HTR-8/SVneo (cell line): ENCODE measurements at regions not wholly inside any gene's neighbourhood (a gene's known extent, or its start where the extent isn't known, plus 50 kb on each side); places are given as distances from the start of the nearest gene placed in this dataset.

Experiments
- DNase-seq: peaks from one replicate; pipeline ENCODE4 v3.0.0; 2011; ENCODE audit warnings: low spot score, mixed read lengths; ENCODE audit not compliant: insufficient read length
- FAIRE-seq: peaks from 2 replicates; lab custom pipeline; 2011; peaks lifted over from hg19 to GRCh38; lab: Jason Lieb, UNC

DNA sequence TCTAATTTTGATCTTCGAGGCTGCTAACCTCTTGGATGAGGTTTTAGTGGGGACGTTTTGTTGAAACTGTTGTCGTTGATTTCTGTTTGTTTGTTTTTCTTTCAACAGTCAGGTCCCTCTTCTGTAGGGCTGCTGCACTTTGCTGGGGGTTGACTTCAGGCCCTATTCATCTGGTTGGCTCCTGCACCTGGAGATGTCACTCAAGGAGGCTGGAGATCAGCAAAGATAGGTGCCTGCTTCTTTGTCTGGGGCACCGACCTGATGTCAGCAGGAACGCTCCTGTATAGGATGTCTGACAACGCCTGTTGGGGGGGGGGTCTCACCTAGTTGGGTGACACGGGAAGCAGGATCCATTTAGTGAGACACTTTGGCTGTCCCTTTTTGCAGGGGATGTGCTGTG is 915.6 kb upstream of the CHAC2 start:
- DNase-seq, result no peak
- FAIRE-seq, result no peak

DNA sequence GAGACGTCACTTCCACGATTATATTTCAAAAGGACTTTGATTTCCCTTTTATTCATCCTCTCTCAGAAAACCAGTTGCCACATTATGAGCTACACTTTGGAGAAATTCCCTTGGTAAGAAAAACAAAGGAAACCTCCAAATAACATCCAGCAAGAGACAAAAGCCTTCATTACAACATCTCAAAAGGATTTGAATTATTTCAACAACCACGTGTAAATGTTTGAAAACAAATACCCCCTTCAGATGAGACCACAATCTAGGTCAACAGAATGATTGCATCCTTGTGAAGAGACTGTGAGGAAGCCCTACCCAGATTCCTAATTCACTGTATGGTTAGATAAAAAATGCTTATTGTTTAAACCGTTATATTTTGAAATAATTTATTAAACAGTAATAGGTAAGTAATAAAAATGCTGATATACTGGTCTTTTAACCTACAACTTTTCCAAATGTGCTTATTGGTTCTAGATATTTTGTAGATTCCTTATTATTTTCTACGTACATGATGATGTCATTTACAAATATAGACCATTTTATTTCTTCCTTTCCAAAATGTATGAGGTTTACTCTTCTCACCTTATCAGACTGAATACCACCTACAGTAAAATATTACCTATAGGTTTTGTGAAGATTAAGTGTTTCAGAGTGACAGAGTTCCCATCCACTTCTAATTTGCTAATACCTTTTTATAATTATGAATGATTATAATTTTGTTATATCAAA is 922.7 kb upstream of the CHAC2 start:
- FAIRE-seq, result no peak
- no peak for DNase-seq

DNA sequence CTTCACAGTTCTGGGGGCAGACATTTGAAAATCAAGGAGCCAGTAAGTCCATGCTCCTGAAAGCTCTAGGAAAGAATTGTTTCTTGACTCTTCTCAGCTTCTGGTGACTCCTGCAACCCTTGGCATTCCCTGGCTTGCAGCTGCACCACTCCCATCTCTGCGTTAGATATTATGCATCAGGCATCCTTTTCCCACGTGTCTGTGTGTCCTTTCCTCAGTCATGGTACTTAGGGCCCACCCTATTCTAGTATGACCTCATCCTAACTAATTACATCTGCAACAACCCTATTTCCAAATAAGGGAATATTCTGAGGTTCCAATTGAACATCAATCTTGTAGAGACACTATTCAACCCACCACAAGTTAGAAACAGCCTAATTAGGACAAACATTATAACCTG is 931.7 kb upstream of the CHAC2 start:
- DNase-seq (no peak), FAIRE-seq (peak; percentile 72)

DNA sequence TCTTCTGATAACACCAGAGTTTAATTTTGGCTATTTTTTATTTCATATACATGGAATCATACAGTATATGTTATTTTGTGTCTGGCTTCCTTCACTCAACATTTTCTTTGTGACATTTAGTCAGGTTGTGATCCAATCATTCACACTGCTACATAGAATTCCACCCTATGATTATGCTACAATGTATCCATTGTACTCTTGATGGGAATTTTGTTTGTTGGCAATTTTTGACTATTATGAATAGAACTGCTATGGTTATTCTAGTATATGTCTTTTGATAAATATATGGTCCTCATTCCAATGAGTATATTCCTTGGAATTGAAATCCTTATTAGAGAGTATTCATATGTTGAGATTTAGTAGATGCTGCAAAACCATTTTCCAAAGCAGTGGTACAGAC is 936.4 kb upstream of the CHAC2 start:
- DNase-seq (no peak), FAIRE-seq (no peak)

DNA sequence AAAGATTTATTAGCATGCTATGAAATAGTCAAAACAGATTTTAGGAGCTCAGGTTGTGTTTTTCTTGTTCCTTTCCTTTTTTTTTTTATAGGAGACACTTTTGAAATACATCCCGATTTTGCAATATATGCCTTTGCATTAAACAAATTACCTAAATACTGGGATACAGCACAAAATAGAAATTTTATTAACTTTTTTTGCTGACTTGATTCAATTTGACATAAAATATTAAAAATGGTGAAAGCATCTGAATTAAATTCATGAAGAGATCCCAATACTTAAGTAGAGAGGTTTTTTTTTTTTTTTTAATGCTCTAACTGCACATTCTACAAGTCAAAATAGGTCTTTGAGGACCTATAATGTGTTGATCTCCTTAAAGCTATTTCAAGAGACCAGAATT is 939.5 kb upstream of the CHAC2 start:
- no peak for DNase-seq
- no peak for FAIRE-seq

DNA sequence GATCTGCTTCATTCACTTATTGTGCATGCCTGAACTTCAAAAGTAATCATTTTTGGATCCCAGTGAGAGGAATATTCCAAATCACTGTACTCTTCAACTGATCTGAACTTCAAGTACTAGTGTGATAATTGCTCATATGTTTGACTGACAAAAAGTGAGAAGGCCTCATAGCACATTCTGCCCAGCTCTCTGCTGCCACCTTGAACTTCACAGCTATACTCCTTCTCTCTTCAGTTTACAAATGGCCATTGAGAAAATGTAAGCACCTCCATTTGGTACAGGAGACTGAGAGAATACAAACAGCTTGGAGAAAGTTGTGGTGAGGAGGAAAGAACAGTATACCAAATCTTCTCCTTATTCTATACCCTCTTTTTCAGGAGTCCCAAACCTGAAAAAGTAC is 946.0 kb upstream of the CHAC2 start:
- FAIRE-seq, result no peak
- no peak for DNase-seq

DNA sequence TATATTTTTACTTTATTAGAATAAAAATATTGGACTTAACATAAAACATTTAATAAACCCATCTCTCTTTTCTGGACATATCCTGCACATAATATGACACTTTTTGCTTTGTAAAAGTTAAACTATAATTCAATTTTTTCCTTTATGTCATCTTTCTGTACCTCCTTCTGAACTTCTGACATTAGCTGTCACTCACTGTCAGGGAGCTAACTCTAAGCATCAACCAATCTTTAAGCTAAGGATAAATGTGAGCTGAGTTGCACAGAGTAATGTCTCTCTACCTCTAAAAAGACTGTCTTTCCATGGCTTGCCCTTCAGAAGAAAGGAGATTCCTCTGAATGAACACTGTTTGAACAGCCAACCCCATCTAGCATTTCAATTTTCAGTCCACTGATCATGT is 948.6 kb upstream of the CHAC2 start:
- no peak for FAIRE-seq
- no peak for DNase-seq

DNA sequence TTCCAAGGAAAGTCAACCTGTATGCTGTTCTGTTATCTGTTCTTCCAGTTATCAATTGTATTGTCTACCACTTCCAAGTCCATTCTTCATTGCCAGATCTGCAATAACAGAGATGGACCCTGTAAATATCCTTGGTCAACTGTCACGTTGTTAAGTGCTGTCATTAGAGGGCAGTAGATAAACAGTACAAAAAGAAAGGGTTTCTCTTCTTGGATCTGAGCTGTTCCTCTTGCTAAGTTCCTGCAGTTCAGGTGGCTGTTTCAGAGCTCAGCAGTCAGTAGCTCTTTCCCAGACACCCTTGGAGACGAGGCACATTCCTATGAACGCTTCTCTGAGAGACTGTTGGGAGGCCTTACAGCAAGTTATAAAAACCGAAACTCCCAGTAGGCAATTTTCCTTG is 957.1 kb upstream of the CHAC2 start:
- FAIRE-seq (peak; percentile 54), DNase-seq (peak; percentile 41)

DNA sequence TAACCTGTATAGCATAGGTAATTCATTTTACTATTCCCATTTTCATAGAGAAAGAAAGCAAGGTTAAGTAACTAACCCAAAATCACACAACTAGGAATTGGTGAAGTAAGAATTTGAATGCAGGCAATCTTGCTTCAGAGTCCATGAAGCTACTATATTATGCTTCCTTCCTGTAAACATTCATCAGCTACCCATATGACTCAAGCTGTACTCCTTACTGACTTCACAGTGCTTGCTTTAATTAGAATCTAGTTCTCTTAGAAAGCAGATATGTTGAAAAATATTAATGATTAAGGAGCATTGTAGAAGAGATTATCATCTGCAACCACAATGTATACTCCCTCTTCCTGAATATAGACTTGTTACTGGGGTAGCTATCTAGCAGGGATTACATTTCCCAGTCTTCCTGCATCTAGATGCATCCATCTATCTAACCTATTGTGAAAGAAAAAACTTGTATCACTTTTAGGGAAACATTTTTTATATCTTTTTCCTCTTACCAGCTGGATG is 961.6 kb upstream of the CHAC2 start:
- DNase-seq (no peak), FAIRE-seq (no peak)

DNA sequence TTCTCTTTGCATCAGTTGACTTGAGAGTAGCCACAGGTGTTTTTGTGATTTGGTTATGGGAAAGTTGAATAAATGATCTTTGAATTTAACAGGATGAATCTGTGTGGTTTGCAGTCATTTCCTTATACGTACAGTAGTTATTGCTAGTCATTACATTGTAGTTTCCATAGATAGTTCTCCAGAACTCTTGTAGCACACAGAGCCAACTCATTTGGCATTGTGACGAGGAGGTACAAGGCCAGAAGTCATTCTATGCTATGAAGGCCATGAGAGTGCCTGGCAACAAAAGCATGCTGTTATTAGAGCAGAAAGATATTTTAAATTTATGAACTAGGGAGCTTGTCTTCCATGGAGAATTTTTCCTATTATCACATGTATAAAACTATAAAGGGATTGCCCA is 973.0 kb upstream of the CHAC2 start:
- DNase-seq (no peak), FAIRE-seq (no peak)

DNA sequence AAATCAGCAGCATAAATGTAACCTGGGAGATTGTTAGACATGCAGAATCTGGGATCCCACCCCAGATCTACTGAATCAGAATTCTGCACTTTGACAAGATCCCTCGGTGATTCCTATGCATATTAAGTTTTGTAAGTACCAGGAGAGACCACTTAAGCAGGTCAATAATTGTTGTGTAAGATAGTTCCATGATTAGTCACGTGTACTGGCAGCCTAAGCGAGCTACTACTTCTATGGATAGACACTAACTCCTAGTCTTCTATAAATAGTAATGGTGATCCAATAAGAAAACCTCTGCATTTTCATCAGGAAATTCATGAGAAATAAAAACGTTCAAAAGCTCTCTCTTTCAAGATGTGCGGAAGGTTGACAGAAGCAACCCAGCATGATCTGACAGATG is 988.2 kb upstream of the CHAC2 start:
- FAIRE-seq, result no peak
- DNase-seq, result no peak

DNA sequence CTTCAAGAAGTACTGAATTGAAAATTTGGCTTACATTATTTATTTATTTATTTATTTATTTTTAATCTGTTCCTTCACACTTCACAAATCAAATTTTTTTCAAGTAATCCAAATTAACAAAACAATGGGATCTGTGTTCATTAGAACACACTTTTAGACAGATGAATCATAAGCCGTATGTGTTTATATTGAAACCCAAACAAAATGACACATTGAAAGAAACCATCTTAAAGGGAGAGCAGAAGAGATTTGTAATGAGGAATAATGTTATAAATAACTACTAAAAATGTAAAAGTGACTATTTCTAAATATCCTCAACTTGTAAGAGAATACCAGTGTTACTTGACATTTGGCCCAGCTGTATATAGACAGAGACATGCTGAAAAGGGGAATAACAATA is 991.0 kb upstream of the CHAC2 start:
- FAIRE-seq (no peak), DNase-seq (no peak)

DNA sequence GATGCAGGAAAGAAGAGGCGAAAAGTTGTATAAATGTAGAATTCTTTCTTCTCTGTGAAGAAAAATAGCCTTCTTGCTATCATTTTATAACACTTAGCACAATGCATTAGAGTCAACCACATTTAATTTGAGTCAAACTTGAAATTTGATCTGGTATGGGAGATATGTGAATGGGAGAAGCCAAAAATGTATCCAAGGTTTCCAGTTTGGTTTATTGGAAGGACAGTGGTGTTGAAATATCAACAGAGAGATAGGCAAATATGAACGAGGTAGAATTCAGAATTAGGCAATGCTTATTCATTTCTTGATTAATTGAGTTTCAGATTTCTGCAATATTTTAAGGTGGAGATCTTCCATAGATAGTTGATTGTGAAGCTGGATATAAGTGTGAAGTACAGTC is 991.9 kb upstream of the CHAC2 start:
- DNase-seq (no peak), FAIRE-seq (no peak)

DNA sequence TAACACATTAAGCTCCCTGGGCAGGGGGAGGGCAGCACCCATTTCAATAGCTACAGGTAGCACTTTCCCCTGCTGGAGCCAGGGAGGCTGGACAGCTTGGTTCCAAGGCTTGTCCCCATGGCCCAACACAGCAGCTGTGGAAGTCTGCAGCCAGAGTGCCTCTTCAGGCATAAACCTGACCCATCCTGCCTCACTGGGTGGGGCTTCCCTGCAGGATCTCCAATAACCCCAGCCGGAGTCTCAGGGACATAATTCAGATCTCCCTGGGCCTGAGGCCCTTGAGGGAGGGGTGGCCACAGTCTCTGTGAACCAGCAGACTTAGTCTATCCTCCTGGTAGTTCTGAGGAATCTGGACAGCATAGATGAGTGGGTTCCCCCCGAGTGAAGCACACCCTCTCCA is 1001.9 kb upstream of the CHAC2 start:
- FAIRE-seq (no peak), DNase-seq (no peak)

DNA sequence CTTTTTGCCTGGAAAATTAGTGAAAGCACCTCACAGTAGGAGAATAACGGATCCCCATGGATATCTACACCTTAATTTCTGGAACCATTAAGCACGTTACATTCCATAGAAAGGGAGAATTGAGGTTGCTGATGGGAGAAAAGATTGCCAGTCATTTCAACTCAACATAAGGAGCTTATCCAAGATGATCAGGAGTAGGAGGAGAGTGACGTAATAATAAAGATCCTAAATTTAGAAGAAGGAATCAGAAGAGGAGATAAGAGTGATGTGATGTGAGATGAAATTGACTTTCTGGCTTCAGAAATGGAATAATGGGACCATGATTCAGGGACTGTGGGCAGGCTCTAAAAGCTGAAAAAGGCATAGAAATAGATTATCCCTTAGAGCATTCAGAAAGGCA is 1017.8 kb upstream of the CHAC2 start:
- FAIRE-seq, result no peak

DNA sequence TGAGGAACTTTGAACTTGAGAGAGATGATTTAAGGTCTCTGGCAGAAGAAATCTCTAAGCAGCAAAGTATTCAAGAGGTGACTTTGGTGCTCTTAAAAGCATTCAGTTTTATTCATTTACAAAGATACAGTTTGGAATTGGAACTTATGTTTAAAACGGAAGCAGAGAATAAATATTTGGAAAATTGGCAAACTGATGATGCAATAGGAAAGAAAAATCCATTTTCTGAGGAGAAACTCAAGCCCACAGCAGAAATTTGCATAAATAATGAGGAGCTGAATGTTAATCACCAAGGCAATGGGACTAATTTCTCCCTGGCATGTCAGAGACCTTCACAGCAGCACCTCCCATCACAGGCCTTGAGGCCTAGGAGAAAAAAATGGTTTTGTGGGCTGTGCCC is 1022.5 kb upstream of the CHAC2 start:
- FAIRE-seq (no peak), DNase-seq (no peak)

More for the DNA sequence above, 1017.8 kb upstream of the CHAC2 start:
- DNase-seq, result no peak

DNA sequence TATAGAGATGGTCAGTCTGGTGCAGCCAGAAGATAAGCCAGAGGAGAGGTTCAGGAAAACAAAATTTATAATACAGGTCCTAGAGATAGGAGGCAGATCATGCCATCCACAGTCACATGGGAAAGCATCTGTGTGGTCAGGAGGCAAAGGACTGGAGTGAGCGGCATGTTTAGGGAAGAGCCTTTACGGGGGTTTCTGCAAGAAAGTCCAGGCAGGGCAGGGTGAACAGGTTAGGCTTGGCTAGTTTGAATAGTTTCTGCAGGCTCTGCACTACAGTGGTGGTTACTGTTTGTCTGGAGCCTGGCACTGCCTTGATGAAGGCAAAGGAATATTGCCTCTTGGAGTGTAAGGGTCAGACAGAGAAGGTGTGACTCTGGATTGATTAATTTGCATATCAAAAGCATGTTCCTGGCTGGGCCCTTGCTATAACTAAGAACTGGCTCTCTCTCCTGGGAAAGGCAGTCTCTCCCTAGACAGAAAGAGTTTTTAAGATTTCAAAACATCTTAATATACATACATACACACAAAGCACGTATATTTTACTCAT is 1034.7 kb upstream of the CHAC2 start:
- no peak for FAIRE-seq
- DNase-seq, result no peak

DNA sequence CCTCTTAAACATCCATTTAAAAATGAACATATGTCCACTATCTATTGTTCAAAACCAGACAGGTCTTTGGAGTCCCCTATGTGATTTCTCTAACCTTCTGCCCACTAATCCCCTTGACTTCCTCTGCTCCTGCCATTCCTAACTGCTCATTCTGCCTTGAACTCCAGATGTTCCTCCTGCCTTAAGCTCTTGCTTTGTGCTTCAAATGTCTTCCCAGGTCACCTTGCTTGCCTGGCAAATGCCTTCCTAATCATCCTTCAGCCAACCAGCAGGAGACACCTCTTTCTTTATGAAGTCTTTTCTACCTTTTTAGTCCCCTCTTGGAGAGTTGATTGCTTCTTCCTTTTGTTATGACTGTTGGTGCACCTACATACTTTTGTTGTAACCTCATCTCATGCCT is 1043.0 kb upstream of the CHAC2 start:
- DNase-seq, result no peak
- no peak for FAIRE-seq

DNA sequence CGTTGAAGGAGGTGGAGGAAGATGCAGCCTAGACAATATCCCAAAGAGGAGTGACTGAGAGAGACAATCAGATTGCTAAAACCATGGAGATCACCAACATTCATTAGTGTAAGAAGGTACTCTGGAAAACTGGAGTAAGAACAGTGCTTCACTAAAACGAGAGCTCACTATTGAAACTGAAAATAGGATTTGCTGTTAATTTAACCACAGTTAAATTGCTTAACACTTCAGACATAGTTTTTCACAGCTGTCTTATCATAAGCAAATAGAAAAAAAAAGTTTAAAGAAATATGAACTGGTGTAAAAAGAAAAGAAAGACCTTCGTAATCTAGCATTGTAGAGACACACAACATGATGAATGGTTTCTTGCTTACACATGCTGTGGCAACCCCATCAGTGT is 1049.8 kb upstream of the CHAC2 start:
- no peak for FAIRE-seq
- DNase-seq, result no peak

DNA sequence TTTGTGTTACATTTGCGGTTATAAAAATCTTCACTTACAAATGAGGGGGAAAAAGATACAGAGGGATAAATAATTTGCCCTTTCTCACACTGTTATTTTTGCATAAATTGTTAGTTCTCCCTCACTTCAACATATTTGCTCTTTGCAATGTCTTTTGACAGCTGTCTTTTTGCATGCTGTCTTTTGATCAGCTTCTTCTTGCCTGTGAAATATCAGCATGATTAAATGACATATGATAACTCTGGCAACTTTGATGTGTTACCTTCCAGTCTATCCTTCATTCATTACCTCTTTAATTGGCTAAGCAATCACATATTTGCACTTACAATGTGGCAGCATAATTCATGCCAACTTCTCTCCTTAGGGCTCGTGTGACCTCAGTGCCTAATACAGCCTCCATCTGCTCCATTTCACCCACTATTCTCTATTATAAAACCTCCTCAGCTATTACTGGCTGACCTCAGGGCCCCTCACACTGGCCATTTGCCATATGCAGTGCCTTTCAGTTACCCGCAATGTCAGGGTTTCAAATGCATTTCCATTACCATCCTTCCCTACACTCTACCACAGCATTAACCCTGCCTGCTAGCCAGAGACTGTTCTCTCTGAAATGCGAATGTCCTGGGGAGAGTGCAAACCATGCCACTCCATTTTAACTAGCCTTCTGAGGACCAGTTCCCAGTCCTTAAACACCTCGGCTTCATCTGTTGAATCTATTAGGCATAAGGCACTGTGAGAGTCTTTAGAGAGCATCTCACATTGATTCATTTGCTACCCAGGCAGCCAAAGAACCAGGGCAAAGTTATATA is 1056.6 kb upstream of the CHAC2 start:
- FAIRE-seq (no peak), DNase-seq (no peak)

DNA sequence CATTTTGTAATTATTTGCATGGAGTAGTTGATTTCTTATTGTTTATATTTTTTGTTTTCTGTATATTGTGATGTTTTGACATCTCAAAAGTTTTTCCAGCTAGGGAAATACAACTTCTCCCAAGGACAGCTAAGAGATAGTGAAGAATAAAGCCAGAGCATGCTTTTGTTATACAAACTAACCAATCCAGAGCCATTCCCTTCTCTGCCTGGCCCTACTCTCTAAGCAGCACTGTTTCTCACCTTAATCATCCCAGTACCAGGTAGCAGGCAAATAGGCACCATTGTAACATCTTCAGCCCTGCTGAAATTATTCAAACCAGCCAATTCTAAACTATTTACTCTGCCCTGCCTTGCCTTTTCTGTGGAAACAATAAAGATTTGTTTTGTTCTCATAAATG is 1063.4 kb upstream of the CHAC2 start:
- no peak for FAIRE-seq
- DNase-seq, result no peak
